A673 (cell line): ENCODE measurements at regions not wholly inside any gene's neighbourhood (a gene's known extent, or its start where the extent isn't known, plus 50 kb on each side); places are given as distances from the start of the nearest gene placed in this dataset.

Experiments
- BruUV-seq: library from RNA; stranded (reverse); fragments of 400-500 nt; replicated peaks from 2 replicates; lab custom pipeline; 2021; lab: Mats Ljungman, UMichigan
- CTCF ChIA-PET: fragments of 300-600 bp; sonication (Branson Sonifier 250); formaldehyde crosslinking; loops from one replicate; lab custom pipeline; 2022; ENCODE audit warnings: antibody characterized with exemption; lab: Charles Lee
- POLR2A ChIA-PET: fragments of 300-600 bp; sonication (Branson Sonifier 250); formaldehyde crosslinking; loops from one replicate; lab custom pipeline; 2022; ENCODE audit warnings: antibody characterized with exemption; ENCODE audit not compliant: low non-redundant PET; lab: Charles Lee
- DNase-seq: peaks from one replicate; pipeline ENCODE4 v3.0.0-alpha.2; 2015; ENCODE audit warnings: low spot score
- H3K27ac ChIP-seq: fragments of 200-600 bp; sonication (generic); 2 replicates; pipeline ENCODE4 v1.5.1; 2016; ENCODE audit warnings: mixed run types, low read depth, mild to moderate bottlenecking, mixed read lengths, antibody characterized with exemption, low read length; ENCODE audit not compliant: poor library complexity, severe bottlenecking
- H3K27me3 ChIP-seq: fragments of 200-600 bp; sonication (generic); replicated peaks from 2 replicates; pipeline ENCODE4 v1.6.1; 2017; ENCODE audit warnings: mixed run types, low read depth, mild to moderate bottlenecking, mixed read lengths, antibody characterized with exemption, low read length; ENCODE audit not compliant: insufficient read depth, poor library complexity
- H3K36me3 ChIP-seq: fragments of 200-600 bp; sonication (generic); 2 replicates; pipeline ENCODE4 v1.6.1; 2016; ENCODE audit warnings: mixed run types, mild to moderate bottlenecking, mixed read lengths, antibody characterized with exemption, low read length; ENCODE audit not compliant: insufficient read depth, poor library complexity, severe bottlenecking
- H3K4me1 ChIP-seq: fragments of 200-600 bp; sonication (generic); 2 replicates; pipeline ENCODE4 v1.6.1; 2017; ENCODE audit warnings: mixed run types, mild to moderate bottlenecking, mixed read lengths, antibody characterized with exemption, low read length; ENCODE audit not compliant: insufficient read depth, poor library complexity, severe bottlenecking
- H3K4me3 ChIP-seq: fragments of 200-600 bp; sonication (generic); 2 replicates; pipeline ENCODE4 v1.5.1; 2016; ENCODE audit warnings: low read depth, mixed run types, mild to moderate bottlenecking, mixed read lengths, low read length; ENCODE audit not compliant: poor library complexity, severe bottlenecking
- H3K9me3 ChIP-seq: fragments of 200-600 bp; sonication (generic); 2 replicates; pipeline ENCODE4 v1.6.1; 2016; ENCODE audit warnings: mixed run types, low read depth, mild to moderate bottlenecking, mixed read lengths, antibody characterized with exemption, low read length; ENCODE audit not compliant: poor library complexity, severe bottlenecking
- EZH2 ChIP-seq: fragments of 200-600 bp; sonication (generic); IDR thresholded peaks from 2 replicates; pipeline ENCODE4 v1.6.1; 2017; ENCODE audit warnings: borderline replicate concordance, low read depth, mild to moderate bottlenecking, mixed read lengths, antibody characterized with exemption, low read length; ENCODE audit not compliant: poor library complexity, severe bottlenecking
- intact Hi-C: fragments of 100-400 bp; cut with micrococcal nuclease; formaldehyde crosslinking; loops from one replicate; pipeline ENCODE4 v1.10.0; 2022; ENCODE audit not compliant: unreplicated experiment
- TF ChIP-seq, protein P1 (sequence below): fragments of 300-800, 200-600 bp; sonication (generic); conservative IDR thresholded peaks from 2 replicates; pipeline ENCODE4 v1.5.1; 2017; ENCODE audit warnings: low read depth, mild to moderate bottlenecking, antibody characterized with exemption, low read length, moderate library complexity, mixed read lengths

DNA sequence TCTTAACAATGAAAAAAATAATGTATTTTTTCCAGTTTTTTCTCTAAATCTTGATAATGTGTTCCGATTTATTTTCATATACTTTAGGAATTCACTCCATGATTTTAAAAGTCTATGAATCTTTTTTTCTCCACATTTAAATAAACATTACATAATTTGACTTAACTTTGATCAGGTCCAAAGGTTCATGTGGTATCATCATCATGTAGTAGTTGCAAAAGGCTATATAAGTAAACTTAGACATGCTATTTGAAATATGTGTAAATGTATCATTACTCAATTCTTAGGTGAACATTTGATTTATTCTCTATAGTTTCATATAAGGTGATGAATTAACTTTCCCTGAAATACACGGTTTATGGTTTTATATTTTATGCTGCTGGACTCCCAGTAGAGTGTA, 2197.0 kb upstream of the RAG2 start:
- TF ChIP-seq, protein P1, sequence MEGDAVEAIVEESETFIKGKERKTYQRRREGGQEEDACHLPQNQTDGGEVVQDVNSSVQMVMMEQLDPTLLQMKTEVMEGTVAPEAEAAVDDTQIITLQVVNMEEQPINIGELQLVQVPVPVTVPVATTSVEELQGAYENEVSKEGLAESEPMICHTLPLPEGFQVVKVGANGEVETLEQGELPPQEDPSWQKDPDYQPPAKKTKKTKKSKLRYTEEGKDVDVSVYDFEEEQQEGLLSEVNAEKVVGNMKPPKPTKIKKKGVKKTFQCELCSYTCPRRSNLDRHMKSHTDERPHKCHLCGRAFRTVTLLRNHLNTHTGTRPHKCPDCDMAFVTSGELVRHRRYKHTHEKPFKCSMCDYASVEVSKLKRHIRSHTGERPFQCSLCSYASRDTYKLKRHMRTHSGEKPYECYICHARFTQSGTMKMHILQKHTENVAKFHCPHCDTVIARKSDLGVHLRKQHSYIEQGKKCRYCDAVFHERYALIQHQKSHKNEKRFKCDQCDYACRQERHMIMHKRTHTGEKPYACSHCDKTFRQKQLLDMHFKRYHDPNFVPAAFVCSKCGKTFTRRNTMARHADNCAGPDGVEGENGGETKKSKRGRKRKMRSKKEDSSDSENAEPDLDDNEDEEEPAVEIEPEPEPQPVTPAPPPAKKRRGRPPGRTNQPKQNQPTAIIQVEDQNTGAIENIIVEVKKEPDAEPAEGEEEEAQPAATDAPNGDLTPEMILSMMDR: no peak
- BruUV-seq: no TSS peak
- Histone ChIP-seq H3K36me3 (no peaks in the 10 kb centered on the region), H3K9me3 (peaks cover 7% of the 10 kb centered on the region), H3K27me3 (no peaks in the 10 kb centered on the region), H3K27ac (no peak overlapping the region), H3K4me1 (peaks cover 10% of the 10 kb centered on the region), H3K4me3 (no peak overlapping the region)
- CTCF ChIA-PET: no interaction called here
- intact Hi-C loops: loop anchor here (10.0 kb wide), 1 partner anchor 1330 kb away; no protein-coding TSS in a partner anchor
- no peak for DNase-seq
- POLR2A ChIA-PET: no interaction called here

DNA sequence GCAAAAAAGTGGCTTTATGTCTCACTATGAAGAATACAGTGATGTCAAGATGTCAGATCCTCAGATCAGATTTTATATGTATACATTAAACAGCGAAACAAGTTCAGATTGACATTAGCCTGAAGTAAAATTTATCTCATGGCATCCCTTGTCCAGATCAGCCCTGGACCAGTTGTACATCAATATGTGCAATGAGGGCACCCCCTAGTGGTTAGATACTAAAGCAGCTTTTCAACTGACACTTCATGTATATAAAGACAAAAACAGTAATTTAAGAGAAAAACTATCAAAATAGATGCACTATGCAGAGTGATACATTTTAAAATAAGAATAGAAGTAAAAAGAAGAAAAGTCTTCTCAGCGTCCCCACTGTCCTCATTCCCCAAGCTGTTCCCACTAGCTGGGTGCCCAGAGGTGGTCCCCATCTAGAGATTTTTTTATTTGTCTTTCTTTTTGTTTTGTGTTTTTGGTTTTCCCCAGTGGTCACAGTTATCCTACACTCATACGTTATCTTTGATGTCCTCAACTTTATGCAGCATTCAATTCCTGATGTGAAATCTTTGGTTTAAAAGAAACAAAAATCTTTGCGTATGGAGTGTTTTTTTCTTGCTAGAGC, 2193.4 kb upstream of the RAG2 start:
- Histone ChIP-seq H3K27ac (no peak overlapping the region), H3K36me3 (no peaks in the 10 kb centered on the region), H3K4me1 (peaks cover 10% of the 10 kb centered on the region), H3K9me3 (no peaks in the 10 kb centered on the region), H3K27me3 (no peaks in the 10 kb centered on the region), H3K4me3 (no peak overlapping the region)
- peak; percentile 96 for DNase-seq
- no peak for TF ChIP-seq EZH2
- TF ChIP-seq, protein P1: peak; percentile 100
- CTCF ChIA-PET: interaction anchor here (0.6 to 1.3 kb wide), 13 partner anchors 33 to 1817 kb away, joined by 3 to 10 read pairs (median 3); no protein-coding TSS in a partner anchor
- POLR2A ChIA-PET: interaction anchor here (0.6 kb wide), 1 partner anchor 109 kb away, joined by 3 read pairs; no protein-coding TSS in a partner anchor
- BruUV-seq: no TSS peak
- intact Hi-C loops: loop anchor here (1.0 to 10.0 kb wide), 9 partner anchors 431 to 1789 kb away; no protein-coding TSS in a partner anchor

DNA sequence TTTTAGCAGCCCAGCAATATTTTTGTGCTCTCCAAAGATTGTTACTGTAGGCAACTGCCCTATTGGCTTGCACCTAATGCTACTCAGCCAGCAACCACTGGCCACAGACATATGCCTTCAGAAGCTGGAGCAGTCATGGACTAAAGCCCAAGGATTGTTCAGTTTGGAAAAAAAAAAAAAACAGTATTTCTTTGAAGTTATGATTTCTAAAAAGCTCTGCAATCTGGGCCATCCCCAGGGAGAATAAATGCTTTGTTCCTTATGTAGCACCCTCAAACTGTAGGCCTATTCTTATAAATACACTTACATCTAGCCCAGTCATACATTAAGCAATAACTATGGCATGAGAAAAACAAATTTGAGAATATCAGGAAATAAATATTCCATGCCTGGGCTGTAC, 2190.5 kb upstream of the RAG2 start:
- ChIA-PET POLR2A (no interaction called here), CTCF (no interaction called here)
- Histone ChIP-seq H3K4me1 (peaks cover 10% of the 10 kb centered on the region), H3K27me3 (no peaks in the 10 kb centered on the region), H3K36me3 (no peaks in the 10 kb centered on the region), H3K9me3 (peaks cover 2% of the 10 kb centered on the region), H3K27ac (no peak overlapping the region), H3K4me3 (no peak overlapping the region)
- BruUV-seq: no TSS peak
- no peak for TF ChIP-seq EZH2
- TF ChIP-seq, protein P1: no peak
- intact Hi-C loops: no loop called here
- DNase-seq: no peak
